GM12891 (cell line): ENCODE measurements at regions not wholly inside any gene's neighbourhood (a gene's known extent, or its start where the extent isn't known, plus 50 kb on each side); places are given as distances from the start of the nearest gene placed in this dataset.

Experiments
- PAX5 ChIP-seq: IDR thresholded peaks from 2 replicates; pipeline ENCODE4 v1.6.1; 2011; ENCODE audit warnings: low read length, moderate library complexity, mild to moderate bottlenecking; ENCODE audit not compliant: insufficient read depth, severe bottlenecking
- POLR2A ChIP-seq: IDR thresholded peaks from 2 replicates; pipeline ENCODE4 v1.6.1; 2011; ENCODE audit warnings: low read depth, low read length, control low read depth
- POLR2AphosphoS5 ChIP-seq: IDR thresholded peaks from 2 replicates; pipeline ENCODE4 v1.6.1; 2011; ENCODE audit warnings: low read depth, low read length, control low read depth
- POU2F2 ChIP-seq: IDR thresholded peaks from 2 replicates; pipeline ENCODE4 v1.6.1; 2011; ENCODE audit warnings: low read depth, mild to moderate bottlenecking, control low read depth, low read length, moderate library complexity
- SPI1 ChIP-seq: IDR thresholded peaks from 2 replicates; pipeline ENCODE4 v1.6.1; 2011; ENCODE audit warnings: low read depth, low read length, control low read depth
- TAF1 ChIP-seq: IDR thresholded peaks from 2 replicates; pipeline ENCODE4 v1.6.1; 2011; ENCODE audit warnings: low read depth, low read length, control low read depth

- TF ChIP-seq POLR2A (no peak), POLR2AphosphoS5 (no peak), PAX5 (no peak), TAF1 (no peak), SPI1 (no peak), POU2F2 (no peak)
Observed at GRCh38 chr2:145543155-145543554, 1023.2 kb upstream of the ZEB2 start.
